ENCODE measurements at regions not wholly inside any gene's neighbourhood (a gene's known extent, or its start where the extent isn't known, plus 50 kb on each side); places are given as distances from the start of the nearest gene placed in this dataset.

GRCh38 chr2:209114588-209115240 lies 309.1 kb upstream of the MAP2 start:
- TF ChIP-seq, protein P1, sequence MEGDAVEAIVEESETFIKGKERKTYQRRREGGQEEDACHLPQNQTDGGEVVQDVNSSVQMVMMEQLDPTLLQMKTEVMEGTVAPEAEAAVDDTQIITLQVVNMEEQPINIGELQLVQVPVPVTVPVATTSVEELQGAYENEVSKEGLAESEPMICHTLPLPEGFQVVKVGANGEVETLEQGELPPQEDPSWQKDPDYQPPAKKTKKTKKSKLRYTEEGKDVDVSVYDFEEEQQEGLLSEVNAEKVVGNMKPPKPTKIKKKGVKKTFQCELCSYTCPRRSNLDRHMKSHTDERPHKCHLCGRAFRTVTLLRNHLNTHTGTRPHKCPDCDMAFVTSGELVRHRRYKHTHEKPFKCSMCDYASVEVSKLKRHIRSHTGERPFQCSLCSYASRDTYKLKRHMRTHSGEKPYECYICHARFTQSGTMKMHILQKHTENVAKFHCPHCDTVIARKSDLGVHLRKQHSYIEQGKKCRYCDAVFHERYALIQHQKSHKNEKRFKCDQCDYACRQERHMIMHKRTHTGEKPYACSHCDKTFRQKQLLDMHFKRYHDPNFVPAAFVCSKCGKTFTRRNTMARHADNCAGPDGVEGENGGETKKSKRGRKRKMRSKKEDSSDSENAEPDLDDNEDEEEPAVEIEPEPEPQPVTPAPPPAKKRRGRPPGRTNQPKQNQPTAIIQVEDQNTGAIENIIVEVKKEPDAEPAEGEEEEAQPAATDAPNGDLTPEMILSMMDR (IDR thresholded peaks at IDR 0.05), result no peak
- no peak for TF ChIP-seq POLR2A (IDR thresholded peaks at IDR 0.05)

All from esophagus squamous epithelium (tissue), 4 donors.